ENCODE measurements at regions not wholly inside any gene's neighbourhood (a gene's known extent, or its start where the extent isn't known, plus 50 kb on each side); places are given as distances from the start of the nearest gene placed in this dataset.

DNA sequence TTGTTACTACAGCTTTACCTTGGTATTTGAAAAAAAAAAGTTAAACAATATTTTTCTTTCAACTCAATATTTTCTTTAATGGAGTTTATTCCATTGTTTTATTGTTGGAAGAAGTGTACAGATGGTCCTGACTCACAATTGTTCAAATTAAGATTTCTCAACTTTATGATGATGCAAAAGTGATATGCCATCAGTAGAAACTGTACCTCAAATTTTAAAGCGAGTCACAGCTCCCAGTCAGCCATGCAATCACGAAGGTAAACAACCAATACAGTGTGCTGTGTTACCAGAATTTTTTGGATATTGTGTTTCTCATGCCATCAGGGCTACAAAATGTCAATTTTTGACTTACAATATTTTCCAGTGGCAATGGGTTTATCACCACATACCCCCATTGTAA, 54.0 kb upstream of the COL5A2 start:
- TF ChIP-seq POLR2A (IDR thresholded peaks at IDR 0.05; ENCODE audit: low read depth, low read length) = no peak
- TF ChIP-seq POLR2AphosphoS5 (IDR thresholded peaks at IDR 0.05; ENCODE audit: low read depth, low read length) = no peak
- no peak for TF ChIP-seq TAF1 (IDR thresholded peaks at IDR 0.05; ENCODE audit: low read depth, low read length)
- no peak for TF ChIP-seq POU2F2 (IDR thresholded peaks at IDR 0.05; ENCODE audit: low read depth, low read length)
